MM.1S (cell line): ENCODE measurements at regions not wholly inside any gene's neighbourhood (a gene's known extent, or its start where the extent isn't known, plus 50 kb on each side); places are given as distances from the start of the nearest gene placed in this dataset.
"Not testable (repeated sequence)": the region's sequence is repeated elsewhere in the genome, so short reads cannot be mapped to it uniquely, and the experiment has no call there.

Source experiments
- EZH2 ChIP-seq: fragments of 300-600 bp; sonication (generic); optimal IDR thresholded peaks from 2 replicates; pipeline ENCODE3; 2017; ENCODE audit warnings: low read depth, mild to moderate bottlenecking, antibody characterized with exemption, low read length, mixed read lengths
- EZH2phosphoT487 ChIP-seq: fragments of 300-600 bp; sonication (generic); IDR thresholded peaks from 2 replicates; pipeline ENCODE4 v1.6.1; 2018; ENCODE audit warnings: antibody characterized with exemption, low read length
- TF ChIP-seq, protein P1 (sequence below): fragments of 300-600 bp; sonication (generic); IDR thresholded peaks from 2 replicates; pipeline ENCODE4 v1.5.1; 2016; ENCODE audit warnings: antibody characterized with exemption, low read length, mixed read lengths

DNA sequence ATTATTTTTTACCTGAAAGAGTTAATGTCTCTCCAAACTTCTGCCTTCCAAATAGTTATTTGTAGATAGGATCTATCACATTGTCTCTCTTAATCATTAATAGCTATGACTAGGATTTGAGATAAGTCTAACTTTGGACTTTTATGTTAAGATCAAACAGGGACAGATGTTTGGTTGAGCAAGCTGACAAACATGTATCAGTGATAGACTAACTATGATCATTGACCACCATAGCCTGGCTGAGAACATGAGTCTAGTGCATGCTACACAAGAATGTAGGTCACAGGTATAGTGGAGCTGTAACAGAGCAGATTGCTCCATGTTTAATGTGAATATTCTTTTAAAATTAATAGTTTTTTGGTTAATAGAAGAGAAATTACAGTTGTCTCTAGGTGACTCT is 52.0 kb downstream of the SYT15B start:
- TF ChIP-seq, protein P1, sequence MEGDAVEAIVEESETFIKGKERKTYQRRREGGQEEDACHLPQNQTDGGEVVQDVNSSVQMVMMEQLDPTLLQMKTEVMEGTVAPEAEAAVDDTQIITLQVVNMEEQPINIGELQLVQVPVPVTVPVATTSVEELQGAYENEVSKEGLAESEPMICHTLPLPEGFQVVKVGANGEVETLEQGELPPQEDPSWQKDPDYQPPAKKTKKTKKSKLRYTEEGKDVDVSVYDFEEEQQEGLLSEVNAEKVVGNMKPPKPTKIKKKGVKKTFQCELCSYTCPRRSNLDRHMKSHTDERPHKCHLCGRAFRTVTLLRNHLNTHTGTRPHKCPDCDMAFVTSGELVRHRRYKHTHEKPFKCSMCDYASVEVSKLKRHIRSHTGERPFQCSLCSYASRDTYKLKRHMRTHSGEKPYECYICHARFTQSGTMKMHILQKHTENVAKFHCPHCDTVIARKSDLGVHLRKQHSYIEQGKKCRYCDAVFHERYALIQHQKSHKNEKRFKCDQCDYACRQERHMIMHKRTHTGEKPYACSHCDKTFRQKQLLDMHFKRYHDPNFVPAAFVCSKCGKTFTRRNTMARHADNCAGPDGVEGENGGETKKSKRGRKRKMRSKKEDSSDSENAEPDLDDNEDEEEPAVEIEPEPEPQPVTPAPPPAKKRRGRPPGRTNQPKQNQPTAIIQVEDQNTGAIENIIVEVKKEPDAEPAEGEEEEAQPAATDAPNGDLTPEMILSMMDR = not testable (repeated sequence)
- TF ChIP-seq EZH2, EZH2phosphoT487: not testable (repeated sequence)
